ENCODE measurements at regions not wholly inside any gene's neighbourhood (a gene's known extent, or its start where the extent isn't known, plus 50 kb on each side); places are given as distances from the start of the nearest gene placed in this dataset.

DNA sequence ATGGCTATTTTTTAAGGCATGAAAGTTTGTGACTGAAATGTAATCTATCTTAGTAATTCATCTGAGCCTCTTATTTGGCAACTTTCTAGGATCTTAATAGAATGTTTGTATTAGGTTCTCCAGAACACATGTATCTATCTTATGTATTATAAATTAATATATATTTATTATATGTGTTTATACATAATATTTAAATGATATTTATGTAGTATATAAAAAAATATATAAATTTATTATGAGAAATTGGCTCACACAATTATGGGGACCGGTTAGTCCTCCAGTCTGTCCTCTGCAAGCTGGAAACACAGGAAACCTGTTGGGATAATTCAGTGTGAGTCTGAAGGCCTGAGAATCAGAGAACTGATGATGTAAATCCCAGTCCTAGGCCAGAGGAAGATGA lies 155.7 kb downstream of the AMY1C start:
- Histone ChIP-seq H3K9me3 (no peaks in the 10 kb centered on the region), H3K27ac (no peak overlapping the region), H3K4me1 (no peaks in the 10 kb centered on the region), H3K36me3 (no peaks in the 10 kb centered on the region), H3K27me3 (no peaks in the 10 kb centered on the region), H3K4me3 (no peak overlapping the region)
- in situ Hi-C loops (cut with MboI; ENCODE audit: low sequenced_read_pairs in 4 of 4) (no loop called here), intact Hi-C loops (cut with DNase I; ENCODE audit: low total_unique reads) (no loop called here)
- ATAC-seq (no peak), DNase-seq (no peak)
- TF ChIP-seq CTCF (IDR thresholded peaks at IDR 0.05 in 4 of 5, conservative IDR thresholded peaks at IDR 0.05 in 1 of 5), result no peak

DNA sequence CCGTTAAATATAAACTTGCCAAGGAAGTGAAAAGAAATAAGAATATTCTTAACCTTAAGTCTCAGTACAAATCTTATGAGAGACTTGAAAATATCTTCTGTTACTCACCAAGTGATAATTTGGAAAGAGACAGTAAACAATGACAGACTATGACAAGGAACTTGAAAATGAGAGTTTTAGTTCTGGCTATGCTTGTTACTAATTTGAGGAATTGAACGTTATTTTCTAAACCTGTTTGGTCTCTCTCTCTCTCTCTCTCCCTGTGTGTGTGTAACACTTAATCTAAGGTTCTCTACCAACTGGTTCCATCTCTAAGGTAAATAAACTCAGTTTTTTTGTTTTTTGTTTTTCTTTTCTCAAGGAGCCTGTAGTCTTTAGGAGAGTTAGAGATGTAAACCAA lies 161.8 kb downstream of the AMY1C start:
- TF ChIP-seq POLR2A (IDR thresholded peaks at IDR 0.05), result no peak
- TF ChIP-seq CTCF (IDR thresholded peaks at IDR 0.05 in 4 of 5, conservative IDR thresholded peaks at IDR 0.05 in 1 of 5), result no peak
- no peaks in the 10 kb centered on the region for H3K4me1 ChIP-seq
- no peaks in the 10 kb centered on the region for H3K36me3 ChIP-seq
- no peaks in the 10 kb centered on the region for H3K9me3 ChIP-seq
- H3K4me3 ChIP-seq, result no peak overlapping the region
- ATAC-seq, result no peak
- intact Hi-C loops (cut with DNase I; ENCODE audit: low total_unique reads), result no loop called here
- H3K27me3 ChIP-seq, result no peaks in the 10 kb centered on the region
- in situ Hi-C loops (cut with MboI; ENCODE audit: low sequenced_read_pairs in 4 of 4), result no loop called here
- H3K27ac ChIP-seq, result no peak overlapping the region
- DNase-seq, result no peak

DNA sequence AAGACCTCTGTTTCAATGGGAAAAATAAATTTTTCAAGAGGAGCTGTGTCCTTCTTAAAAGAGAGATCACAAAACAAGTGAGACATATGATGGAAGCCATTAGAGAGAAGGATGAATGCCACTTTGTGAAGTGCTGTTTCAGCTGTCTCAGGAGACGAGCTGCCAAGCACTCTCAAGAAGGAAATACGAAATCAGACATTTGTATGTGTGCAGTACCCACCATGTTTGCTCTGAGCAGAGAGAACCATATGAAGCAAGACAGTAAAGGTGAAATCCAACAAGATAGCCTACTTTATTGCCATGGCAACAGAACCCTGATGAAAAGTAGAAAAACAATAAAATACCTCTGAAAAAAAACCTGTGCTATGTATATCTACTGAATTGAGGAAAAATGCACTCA lies 168.1 kb downstream of the AMY1C start:
- no peaks in the 10 kb centered on the region for H3K36me3 ChIP-seq
- H3K9me3 ChIP-seq, result no peaks in the 10 kb centered on the region
- intact Hi-C loops (cut with DNase I; ENCODE audit: low total_unique reads) (no loop called here), in situ Hi-C loops (cut with MboI; ENCODE audit: low sequenced_read_pairs in 4 of 4) (no loop called here)
- no peak overlapping the region for H3K4me3 ChIP-seq
- TF ChIP-seq CTCF (IDR thresholded peaks at IDR 0.05 in 4 of 5, conservative IDR thresholded peaks at IDR 0.05 in 1 of 5) (no peak), POLR2A (IDR thresholded peaks at IDR 0.05) (no peak)
- ATAC-seq, result no peak
- no peaks in the 10 kb centered on the region for H3K27me3 ChIP-seq
- no peaks in the 10 kb centered on the region for H3K4me1 ChIP-seq
- no peak overlapping the region for H3K27ac ChIP-seq
- no peak for DNase-seq

DNA sequence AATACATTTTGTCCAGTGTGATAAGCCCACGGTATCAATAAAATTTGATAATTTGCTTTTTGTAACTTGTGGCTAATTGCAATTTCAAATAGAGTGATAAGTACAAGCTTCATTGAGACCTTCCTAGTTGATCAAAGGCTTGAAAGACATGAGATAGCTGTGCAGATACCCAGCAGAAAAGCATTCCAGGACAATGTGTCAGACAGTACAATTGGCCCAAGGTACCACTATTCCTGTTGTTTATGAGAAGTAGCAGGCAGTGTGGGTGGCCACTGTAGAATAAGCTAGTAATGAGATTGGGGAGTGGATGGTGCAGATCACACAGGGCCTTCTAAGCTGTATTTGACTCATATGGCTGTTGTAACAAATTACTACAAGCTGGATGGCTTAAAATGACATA lies 182.2 kb downstream of the AMY1C start:
- H3K4me1 ChIP-seq, result no peaks in the 10 kb centered on the region
- no peaks in the 10 kb centered on the region for H3K36me3 ChIP-seq
- no peaks in the 10 kb centered on the region for H3K27me3 ChIP-seq
- in situ Hi-C loops (cut with MboI; ENCODE audit: low sequenced_read_pairs in 4 of 4), result no loop called here
- intact Hi-C loops (cut with DNase I; ENCODE audit: low total_unique reads), result no loop called here
- H3K4me3 ChIP-seq, result no peak overlapping the region
- no peak for TF ChIP-seq CTCF (IDR thresholded peaks at IDR 0.05 in 4 of 5, conservative IDR thresholded peaks at IDR 0.05 in 1 of 5)
- TF ChIP-seq POLR2A (IDR thresholded peaks at IDR 0.05), result no peak
- DNase-seq, result no peak
- ATAC-seq, result no peak
- H3K9me3 ChIP-seq, result no peaks in the 10 kb centered on the region
- no peak overlapping the region for H3K27ac ChIP-seq

GRCh38 chr1:103937763-103938357 lies 188.2 kb downstream of the AMY1C start:
- no peak for ATAC-seq
- in situ Hi-C loops (cut with MboI; ENCODE audit: low sequenced_read_pairs in 4 of 4), result no loop called here
- Histone ChIP-seq H3K4me1 (no peaks in the 10 kb centered on the region), H3K9me3 (no peaks in the 10 kb centered on the region), H3K36me3 (no peaks in the 10 kb centered on the region), H3K27ac (no peak overlapping the region), H3K27me3 (no peaks in the 10 kb centered on the region), H3K4me3 (no peak overlapping the region)
- DNase-seq, result no peak
- intact Hi-C loops (cut with DNase I; ENCODE audit: low total_unique reads), result no loop called here
- TF ChIP-seq POLR2A (IDR thresholded peaks at IDR 0.05), result no peak
- TF ChIP-seq CTCF (IDR thresholded peaks at IDR 0.05 in 4 of 5, conservative IDR thresholded peaks at IDR 0.05 in 1 of 5), result no peak
